WTC11 (cell line): ENCODE measurements at regions not wholly inside any gene's neighbourhood (a gene's known extent, or its start where the extent isn't known, plus 50 kb on each side); places are given as distances from the start of the nearest gene placed in this dataset.
"Not testable (repeated sequence)": the region's sequence is repeated elsewhere in the genome, so short reads cannot be mapped to it uniquely, and the experiment has no call there.

ENCODE experiments used
- ATAC-seq: fragments of 200-7000 bp; cut with Tn5 transposase; 2 replicates; pipeline ENCODE4 v1.10.0; 2021; ENCODE audit warnings: mild to moderate bottlenecking, moderate library complexity
- CTCF ChIA-PET: fragments of 300-600 bp; sonication (Branson Sonifier 250); formaldehyde crosslinking; loops from one replicate; lab custom pipeline; 2021; ENCODE audit warnings: antibody characterized with exemption; lab: Charles Lee
- POLR2A ChIA-PET: fragments of 350-600 bp; sonication (Branson Sonifier 250); formaldehyde crosslinking; loops from one replicate; lab custom pipeline; 2021; ENCODE audit warnings: antibody characterized with exemption; lab: Charles Lee
- DNase-seq: peaks from one replicate; pipeline ENCODE4 v3.0.0; 2021; ENCODE audit warnings: low spot score
- H3K27ac Mint-ChIP-seq: 2 replicates; pipeline ENCODE4 v1.8.0; 2021; ENCODE audit warnings: mixed read lengths
- H3K27me3 Mint-ChIP-seq: 2 replicates; pipeline ENCODE4 v1.8.0; 2021; ENCODE audit warnings: low read depth, mild to moderate bottlenecking, moderate library complexity, mixed read lengths
- H3K36me3 Mint-ChIP-seq: 2 replicates; pipeline ENCODE4 v1.8.0; 2021; ENCODE audit warnings: mixed read lengths
- H3K4me1 Mint-ChIP-seq: 2 replicates; pipeline ENCODE4 v1.8.0; 2022; ENCODE audit warnings: mixed read lengths
- H3K4me3 Mint-ChIP-seq: 2 replicates; pipeline ENCODE4 v1.8.0; 2021; ENCODE audit warnings: mild to moderate bottlenecking, moderate library complexity, mixed read lengths
- H3K9me3 Mint-ChIP-seq: 2 replicates; pipeline ENCODE4 v1.8.0; 2021; ENCODE audit warnings: mixed read lengths
- CBFB ChIP-seq: sonication (generic); formaldehyde crosslinking; IDR thresholded peaks from 2 replicates; pipeline ENCODE4 v1.8.1; 2022; ENCODE audit warnings: mild to moderate bottlenecking, low read depth, missing genetic modification reagents
- CDX4 ChIP-seq: fragments of 250-450 bp; sonication (Bioruptor Pico); IDR thresholded peaks from 2 replicates; pipeline ENCODE4 v1.9.0; 2021; ENCODE audit warnings: moderate library complexity, mild to moderate bottlenecking, inconsistent platforms, borderline replicate concordance
- ELF4 ChIP-seq: sonication (generic); formaldehyde crosslinking; IDR thresholded peaks from 2 replicates; pipeline ENCODE4 v1.8.1; 2022; ENCODE audit warnings: low read depth, mild to moderate bottlenecking, moderate library complexity, missing genetic modification reagents
- ERG ChIP-seq: fragments of 250-450 bp; sonication (Bioruptor Pico); IDR thresholded peaks from 2 replicates; pipeline ENCODE4 v1.8.0; 2021; ENCODE audit warnings: mild to moderate bottlenecking
- FOXP1 ChIP-seq: sonication (generic); formaldehyde crosslinking; IDR thresholded peaks from 2 replicates; pipeline ENCODE4 v1.8.0; 2022; ENCODE audit warnings: missing genetic modification reagents, mild to moderate bottlenecking, moderate library complexity, borderline replicate concordance
- FOXP4 ChIP-seq: sonication (generic); formaldehyde crosslinking; IDR thresholded peaks from 2 replicates; pipeline ENCODE4 v1.8.0; 2022; ENCODE audit warnings: mild to moderate bottlenecking, missing genetic modification reagents
- JAZF1 ChIP-seq: fragments of 250-450 bp; sonication (Bioruptor Pico); IDR thresholded peaks from 2 replicates; pipeline ENCODE4 v1.9.0; 2021; ENCODE audit warnings: moderate library complexity, mild to moderate bottlenecking, inconsistent platforms
- MLX ChIP-seq: sonication (generic); formaldehyde crosslinking; IDR thresholded peaks from 2 replicates; pipeline ENCODE4 v1.8.1; 2023; ENCODE audit warnings: mild to moderate bottlenecking, missing genetic modification reagents, moderate library complexity
- MXD4 ChIP-seq: fragments of 250-450 bp; sonication (Bioruptor Pico); IDR thresholded peaks from 2 replicates; pipeline ENCODE4 v1.8.0; 2021; ENCODE audit warnings: mild to moderate bottlenecking, moderate library complexity, borderline replicate concordance
- MYBL2 ChIP-seq: sonication (generic); formaldehyde crosslinking; IDR thresholded peaks from 2 replicates; pipeline ENCODE4 v1.8.1; 2023; ENCODE audit warnings: mild to moderate bottlenecking, moderate library complexity, missing genetic modification reagents
- NR2C2 ChIP-seq: sonication (generic); formaldehyde crosslinking; IDR thresholded peaks from 2 replicates; pipeline ENCODE4 v1.8.0; 2022; ENCODE audit warnings: mild to moderate bottlenecking, missing genetic modification reagents
- OVOL2 ChIP-seq: fragments of 250-450 bp; sonication (Bioruptor Pico); IDR thresholded peaks from 2 replicates; pipeline ENCODE4 v1.9.0; 2021; ENCODE audit warnings: mild to moderate bottlenecking, borderline replicate concordance
- RORB ChIP-seq: fragments of 250-450 bp; sonication (Bioruptor Pico); IDR thresholded peaks from 2 replicates; pipeline ENCODE4 v1.9.0; 2021; ENCODE audit warnings: mild to moderate bottlenecking
- SMAD3 ChIP-seq: sonication (generic); formaldehyde crosslinking; IDR thresholded peaks from 2 replicates; pipeline ENCODE4 v1.8.0; 2022; ENCODE audit warnings: missing genetic modification reagents, mild to moderate bottlenecking, borderline replicate concordance
- SP1 ChIP-seq: sonication (generic); formaldehyde crosslinking; conservative IDR thresholded peaks from 2 replicates; pipeline ENCODE4 v1.8.1; 2022; ENCODE audit warnings: missing genetic modification reagents
- TCF7 ChIP-seq: sonication (generic); formaldehyde crosslinking; IDR thresholded peaks from 2 replicates; pipeline ENCODE4 v1.8.0; 2022; ENCODE audit warnings: mild to moderate bottlenecking, low read depth, missing genetic modification reagents, moderate library complexity
- TEAD1 ChIP-seq: sonication (generic); formaldehyde crosslinking; IDR thresholded peaks from 2 replicates; pipeline ENCODE4 v1.8.0; 2022; ENCODE audit warnings: mild to moderate bottlenecking, missing genetic modification reagents
- TP53 ChIP-seq: sonication (generic); formaldehyde crosslinking; IDR thresholded peaks from 2 replicates; pipeline ENCODE4 v1.8.1; 2023; ENCODE audit warnings: mild to moderate bottlenecking, missing genetic modification reagents
- ZNF532 ChIP-seq: fragments of 250-450 bp; sonication (Bioruptor Pico); IDR thresholded peaks from 2 replicates; pipeline ENCODE4 v1.9.0; 2021; ENCODE audit warnings: mild to moderate bottlenecking, borderline replicate concordance

- ATAC-seq (no peak), DNase-seq (no peak)
- Mint-ChIP-seq H3K4me3 (no peak overlapping the region), H3K4me1 (no peaks in the 10 kb centered on the region), H3K36me3 (no peaks in the 10 kb centered on the region), H3K9me3 (no peaks in the 10 kb centered on the region), H3K27me3 (peaks cover 8% of the 10 kb centered on the region; the same call in 1 of the 2 replicates), H3K27ac (no peak overlapping the region)
- POLR2A ChIA-PET = no interaction called here
- no peak for TF ChIP-seq TEAD1 (CRISPR knock-in tag)
- no peak for TF ChIP-seq TP53 (CRISPR knock-in tag)
- CTCF ChIA-PET = no interaction called here
Measured at GRCh38 chrX:130504019-130504418, 102.2 kb downstream of the RBMX2 start.

GRCh38 chrX:130507015-130507414 lies 105.2 kb downstream of the RBMX2 start:
- no peaks in the 10 kb centered on the region for H3K36me3 Mint-ChIP-seq
- CTCF ChIA-PET = no interaction called here
- DNase-seq = no peak
- 0 out of 2 replicates have a peak, but pooled peaks cover 4% of the 10 kb centered on the region for H3K9me3 Mint-ChIP-seq
- no peak for TF ChIP-seq CDX4 (CRISPR knock-in tag)
- TF ChIP-seq CBFB = no peak
- TF ChIP-seq MLX (CRISPR knock-in tag) = no peak
- no peak for TF ChIP-seq MXD4
- TF ChIP-seq MYBL2 (CRISPR knock-in tag) = no peak
- TF ChIP-seq TCF7 (CRISPR knock-in tag) = no peak
- TF ChIP-seq JAZF1 = no peak
- TF ChIP-seq ELF4 (CRISPR knock-in tag) = no peak
- no peak for TF ChIP-seq FOXP4
- no peak for TF ChIP-seq NR2C2 (CRISPR knock-in tag)
- POLR2A ChIA-PET = no interaction called here
- peaks cover 8% of the 10 kb centered on the region; the same call in 1 of the 2 replicates for H3K27me3 Mint-ChIP-seq
- H3K27ac Mint-ChIP-seq = no peak overlapping the region
- no peak for ATAC-seq
- no peak overlapping the region for H3K4me3 Mint-ChIP-seq
- no peaks in the 10 kb centered on the region for H3K4me1 Mint-ChIP-seq

- ATAC-seq, DNase-seq, H3K4me1 Mint-ChIP-seq, H3K27ac Mint-ChIP-seq, H3K4me3 Mint-ChIP-seq, H3K9me3 Mint-ChIP-seq, H3K27me3 Mint-ChIP-seq, H3K36me3 Mint-ChIP-seq, POLR2A ChIA-PET, CTCF ChIA-PET: not testable (repeated sequence)
Measured at GRCh38 chrX:130512534-130512933, 110.7 kb downstream of the RBMX2 start.

- POLR2A ChIA-PET = no interaction called here
- no peak for ATAC-seq
- H3K36me3 Mint-ChIP-seq = peaks cover 5% of the 10 kb centered on the region
- H3K27ac Mint-ChIP-seq = no peak overlapping the region
- H3K9me3 Mint-ChIP-seq = peaks cover 10% of the 10 kb centered on the region
- TF ChIP-seq FOXP1 (no peak), OVOL2 (CRISPR knock-in tag) (no peak), CDX4 (CRISPR knock-in tag) (no peak), SP1 (CRISPR knock-in tag) (no peak), ZNF532 (CRISPR knock-in tag) (no peak), RORB (CRISPR knock-in tag) (no peak), ERG (no peak), SMAD3 (no peak)
- H3K4me3 Mint-ChIP-seq = no peak overlapping the region
- H3K4me1 Mint-ChIP-seq = peaks cover 7% of the 10 kb centered on the region
- peaks cover 3% of the 10 kb centered on the region; the same call in 1 of the 2 replicates for H3K27me3 Mint-ChIP-seq
- DNase-seq = no peak
- CTCF ChIA-PET = no interaction called here
Measured at GRCh38 chrX:130516123-130516522, 114.3 kb downstream of the RBMX2 start.
